K562 (cell line): ENCODE measurements at regions not wholly inside any gene's neighbourhood (a gene's known extent, or its start where the extent isn't known, plus 50 kb on each side); places are given as distances from the start of the nearest gene placed in this dataset.

Experiments used
- CBFA2T2 ChIP-seq: fragments of 450-650 bp; conservative IDR thresholded peaks from 2 replicates; pipeline ENCODE4 v1.6.1; 2017; ENCODE audit warnings: mild to moderate bottlenecking
- E2F4 ChIP-seq: sonication (generic); formaldehyde crosslinking; IDR thresholded peaks from 2 replicates; pipeline ENCODE4 v1.8.0; 2022; ENCODE audit warnings: mild to moderate bottlenecking, low read depth, missing genetic modification reagents
- E2F5 ChIP-seq: sonication (generic); formaldehyde crosslinking; IDR thresholded peaks from 2 replicates; pipeline ENCODE4 v1.8.0; 2022; ENCODE audit warnings: mild to moderate bottlenecking, missing genetic modification reagents
- EHMT2 ChIP-seq: fragments of 450-650 bp; IDR thresholded peaks from 2 replicates; pipeline ENCODE4 v1.6.1; 2018; ENCODE audit warnings: antibody characterized with exemption
- GTF2F1 ChIP-seq: IDR thresholded peaks from 2 replicates; pipeline ENCODE4 v1.6.1; 2011; ENCODE audit warnings: low read depth, low read length, improper control_type of control experiment
- JUN ChIP-seq, 2 experiments: sonication (generic) in 1 of 2; formaldehyde crosslinking in 1 of 2; IDR thresholded peaks; 2 replicates each; pipeline versions ENCODE4 v1.6.1 to v1.8.0; 2012 to 2022; ENCODE audit warnings: borderline replicate concordance in 2 of 2, mild to moderate bottlenecking in 2 of 2, improper control_type of control experiment in 1 of 2, low read depth in 1 of 2, low read length in 1 of 2, missing genetic modification reagents in 1 of 2
- USF2 ChIP-seq: sonication (generic); formaldehyde crosslinking; IDR thresholded peaks from 2 replicates; pipeline ENCODE4 v1.5.0; 2020; ENCODE audit warnings: missing genetic modification reagents
- ZNF253 ChIP-seq: fragments of 250-450 bp; sonication (Bioruptor Pico); conservative IDR thresholded peaks from 2 replicates; pipeline ENCODE4 v1.6.1; 2021; ENCODE audit warnings: mild to moderate bottlenecking
- ZNF316 ChIP-seq: fragments of 450-650 bp; IDR thresholded peaks from 2 replicates; pipeline ENCODE4 v1.6.1; 2016

- TF ChIP-seq EHMT2, result no peak
- TF ChIP-seq ZNF253 (CRISPR knock-in tag), result no peak
- no peak for TF ChIP-seq E2F5 (CRISPR knock-in tag)
- TF ChIP-seq ZNF316, result no peak
- no peak for TF ChIP-seq CBFA2T2
- no peak for TF ChIP-seq E2F4
- TF ChIP-seq GTF2F1, result no peak
- no peak for TF ChIP-seq USF2 (CRISPR knock-in tag)
- TF ChIP-seq JUN (IDR thresholded peaks at IDR 0.05; ENCODE audit: borderline replicate concordance, low read depth, low read length), result no peak
- TF ChIP-seq JUN (CRISPR knock-in tag; IDR thresholded peaks at IDR 0.05; ENCODE audit: borderline replicate concordance), result no peak
Measured at GRCh38 chr3:147836330-147836729, 427.2 kb downstream of the ZIC1 start.
